Lower leg skin (tissue), 4 donors: ENCODE measurements at regions not wholly inside any gene's neighbourhood (a gene's known extent, or its start where the extent isn't known, plus 50 kb on each side); places are given as distances from the start of the nearest gene placed in this dataset.

Experiments used
- DNase-seq, 2 donors: peaks; one replicate each; pipeline ENCODE4 v3.0.0-alpha.2; 2019; ENCODE audit warnings: low spot score in 2 of 2
- H3K4me3 ChIP-seq: fragments of 200-600 bp; sonication (generic); 2 replicates; pipeline ENCODE4 v1.5.1; 2017; ENCODE audit warnings: mild to moderate bottlenecking, low read depth; ENCODE audit not compliant: poor library complexity, severe bottlenecking
- POLR2A ChIP-seq, 2 donors: fragments of 450-650 bp; IDR thresholded peaks; one replicate each; pipeline ENCODE4 v1.6.1; 2016 to 2017; ENCODE audit warnings: antibody characterized with exemption in 2 of 2, mild to moderate bottlenecking in 1 of 2, moderate library complexity in 1 of 2
- WGBS, 2 donors: methylation state at CpG; one replicate each; pipeline ENCODE4 v1.1.5; 2018; 5-methylcytosine and 5-hydroxymethylcytosine counted together
- intact Hi-C: fragments of 100-400 bp; cut with DNase I; formaldehyde crosslinking; loops from one replicate; pipeline ENCODE4 v1.15.0; 2023; ENCODE audit warnings: low total_unique reads
- TF ChIP-seq, protein P1 (sequence below), 3 donors: fragments of 450-650 bp; IDR thresholded peaks; one replicate each; pipeline ENCODE4 v1.5.1; 2016; ENCODE audit warnings: antibody characterized with exemption in 3 of 3, mild to moderate bottlenecking in 3 of 3, moderate library complexity in 2 of 3

DNA sequence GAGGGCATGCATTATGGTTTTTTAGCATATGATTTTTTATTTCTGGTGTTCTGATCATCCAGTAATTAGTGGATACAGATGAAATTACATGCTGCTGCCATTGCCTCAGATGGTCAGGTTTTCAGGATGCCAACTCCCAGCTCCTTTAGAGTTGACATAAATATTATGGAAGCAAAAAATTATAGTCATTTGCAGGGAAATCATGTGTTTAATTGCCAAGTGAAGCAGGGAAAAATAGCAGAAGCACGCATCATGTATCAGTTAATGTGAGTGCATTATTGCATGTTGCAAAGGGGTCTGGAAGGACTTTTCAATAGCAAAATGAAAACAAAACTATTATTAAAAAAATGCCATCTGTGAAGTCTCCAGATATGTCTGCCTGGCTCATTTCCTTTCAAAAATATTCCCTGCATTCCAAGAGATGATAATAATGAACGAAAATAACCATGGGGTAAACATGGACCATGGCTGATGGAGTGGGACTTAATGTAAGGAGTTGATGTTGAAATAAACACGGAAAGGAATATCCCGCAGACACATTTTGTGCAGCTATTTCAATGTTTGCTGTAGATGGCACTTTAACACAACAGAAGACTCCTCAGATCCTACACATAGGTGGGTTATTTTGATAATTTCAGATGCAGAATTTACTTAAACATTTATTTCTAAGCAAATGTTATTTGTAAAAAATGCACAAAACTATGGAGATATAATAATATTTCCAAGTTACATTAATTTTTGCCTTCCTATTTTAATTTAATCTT, 87.7 kb upstream of the DYNAP start:
- intact Hi-C loops, result no loop called here
- no peak overlapping the region for H3K4me3 ChIP-seq
- TF ChIP-seq POLR2A (IDR thresholded peaks at IDR 0.05), result no peak
- TF ChIP-seq, protein P1, sequence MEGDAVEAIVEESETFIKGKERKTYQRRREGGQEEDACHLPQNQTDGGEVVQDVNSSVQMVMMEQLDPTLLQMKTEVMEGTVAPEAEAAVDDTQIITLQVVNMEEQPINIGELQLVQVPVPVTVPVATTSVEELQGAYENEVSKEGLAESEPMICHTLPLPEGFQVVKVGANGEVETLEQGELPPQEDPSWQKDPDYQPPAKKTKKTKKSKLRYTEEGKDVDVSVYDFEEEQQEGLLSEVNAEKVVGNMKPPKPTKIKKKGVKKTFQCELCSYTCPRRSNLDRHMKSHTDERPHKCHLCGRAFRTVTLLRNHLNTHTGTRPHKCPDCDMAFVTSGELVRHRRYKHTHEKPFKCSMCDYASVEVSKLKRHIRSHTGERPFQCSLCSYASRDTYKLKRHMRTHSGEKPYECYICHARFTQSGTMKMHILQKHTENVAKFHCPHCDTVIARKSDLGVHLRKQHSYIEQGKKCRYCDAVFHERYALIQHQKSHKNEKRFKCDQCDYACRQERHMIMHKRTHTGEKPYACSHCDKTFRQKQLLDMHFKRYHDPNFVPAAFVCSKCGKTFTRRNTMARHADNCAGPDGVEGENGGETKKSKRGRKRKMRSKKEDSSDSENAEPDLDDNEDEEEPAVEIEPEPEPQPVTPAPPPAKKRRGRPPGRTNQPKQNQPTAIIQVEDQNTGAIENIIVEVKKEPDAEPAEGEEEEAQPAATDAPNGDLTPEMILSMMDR (IDR thresholded peaks at IDR 0.05), result no peak
- 67 to 73% methylated on average over 4 of the region's 4 CpGs for WGBS, 2 donors
- no peak for DNase-seq

DNA sequence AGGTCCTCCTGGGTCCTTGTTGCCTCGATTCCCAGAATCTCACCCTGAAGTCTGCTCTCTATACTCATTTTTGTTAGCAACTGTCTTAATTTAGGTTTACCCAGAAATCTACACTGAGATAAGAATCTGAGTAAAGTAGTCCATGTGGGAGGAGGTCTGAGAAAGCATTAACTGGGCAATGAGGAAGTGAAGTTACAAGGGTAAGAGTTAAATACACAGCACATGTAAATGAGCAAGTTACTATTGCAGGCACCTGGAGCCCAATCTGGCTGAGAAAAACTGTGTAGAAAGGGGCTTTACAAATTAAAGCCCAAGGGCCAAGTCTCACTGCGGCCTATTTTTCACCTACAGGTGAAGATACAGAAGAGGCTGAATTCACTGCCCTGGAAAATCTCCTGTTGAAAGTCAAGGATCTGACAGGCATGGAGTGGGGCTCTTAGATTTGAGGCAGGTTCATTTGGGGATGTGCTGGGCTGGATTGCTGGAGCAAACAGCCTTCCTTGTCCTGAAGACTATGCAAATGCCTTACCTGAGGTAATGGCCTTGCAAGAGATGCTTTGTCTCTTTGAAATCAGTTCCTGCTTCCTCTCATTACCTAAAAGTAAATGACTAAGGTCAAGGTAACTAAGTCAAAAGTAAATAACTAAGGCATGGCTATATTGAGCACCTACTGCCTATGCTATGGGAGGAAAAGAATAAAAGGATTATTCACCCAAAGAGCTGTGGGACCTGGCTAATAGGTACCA, 84.4 kb upstream of the DYNAP start:
- no peak overlapping the region for H3K4me3 ChIP-seq
- TF ChIP-seq POLR2A (IDR thresholded peaks at IDR 0.05), result no peak
- TF ChIP-seq, protein P1 (IDR thresholded peaks at IDR 0.05), result no peak
- intact Hi-C loops, result no loop called here

DNA sequence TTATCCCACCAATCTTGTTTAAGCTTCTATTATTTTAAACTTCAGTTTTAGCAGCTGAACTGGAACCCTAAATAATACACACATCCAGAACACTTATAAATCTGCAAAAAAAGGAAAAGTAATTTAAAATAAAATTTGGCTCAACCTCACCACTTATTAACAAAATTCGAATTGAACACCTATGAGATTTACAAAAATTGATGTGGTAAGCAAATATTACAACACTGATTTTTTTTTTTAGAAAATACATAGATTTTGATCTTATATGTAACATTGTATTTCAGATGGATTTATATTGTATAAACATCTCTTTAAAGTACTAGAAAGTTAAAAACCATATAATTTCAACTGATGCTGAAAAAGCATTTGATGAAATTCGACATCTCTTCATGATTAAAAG, 81.3 kb upstream of the DYNAP start:
- no peak overlapping the region for H3K4me3 ChIP-seq
- 74 to 90% methylated on average over 2 of the region's 2 CpGs for WGBS, 2 donors
- TF ChIP-seq POLR2A (IDR thresholded peaks at IDR 0.05), result no peak
- TF ChIP-seq, protein P1 (IDR thresholded peaks at IDR 0.05), result no peak
- DNase-seq, result no peak
- intact Hi-C loops, result no loop called here

More for the DNA sequence above, 84.4 kb upstream of the DYNAP start:
- DNase-seq, result no peak
- WGBS, 2 donors, result 89 to 93% methylated on average over 2 of the region's 2 CpGs

DNA sequence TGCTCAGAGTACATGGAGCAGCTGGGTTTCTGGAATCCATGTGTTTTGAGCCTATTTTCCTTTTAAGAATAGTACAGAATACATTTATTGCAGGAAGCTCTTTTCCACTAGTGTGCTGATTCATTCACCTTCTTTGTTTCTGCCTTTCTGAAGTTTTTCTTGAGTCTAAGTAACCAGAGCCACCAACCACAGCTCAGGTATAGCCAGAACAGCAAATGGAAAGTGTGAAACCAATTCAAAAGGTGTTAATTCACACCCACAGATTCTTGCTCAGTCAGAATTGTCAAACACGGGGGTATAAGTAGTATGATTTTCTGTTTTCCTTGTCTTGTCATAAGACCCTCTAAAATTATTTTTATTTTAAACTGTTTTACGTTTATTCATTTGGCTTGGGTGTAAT, 75.9 kb upstream of the DYNAP start:
- no peak overlapping the region for H3K4me3 ChIP-seq
- WGBS, 2 donors, result 47 to 50% methylated on average over 2 of the region's 2 CpGs
- intact Hi-C loops, result no loop called here
- no peak for TF ChIP-seq POLR2A (IDR thresholded peaks at IDR 0.05)
- TF ChIP-seq, protein P1 (IDR thresholded peaks at IDR 0.05), result no peak
- DNase-seq, result no peak

DNA sequence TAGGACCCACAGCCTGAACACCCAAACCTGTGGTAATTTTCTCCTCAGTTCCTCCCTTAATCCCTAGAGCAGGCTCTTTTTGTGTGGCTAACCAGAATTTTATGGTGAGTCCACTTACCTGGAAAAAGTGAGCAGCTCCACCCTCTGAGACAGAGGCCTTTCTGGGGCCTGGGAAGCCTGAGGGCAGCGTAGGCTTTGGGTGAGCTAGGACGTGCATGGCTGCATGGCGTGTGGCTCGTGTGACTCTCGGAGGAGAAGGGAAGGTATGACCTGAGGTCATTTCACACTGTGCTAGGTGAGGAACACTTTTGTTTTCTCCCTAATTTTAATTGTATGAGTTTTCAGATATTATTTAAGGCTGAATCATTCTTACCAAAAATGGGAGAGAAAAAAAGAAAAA, 73.5 kb upstream of the DYNAP start:
- 89 to 93% methylated on average over 5 of the region's 5 CpGs for WGBS, 2 donors
- intact Hi-C loops, result no loop called here
- TF ChIP-seq POLR2A (IDR thresholded peaks at IDR 0.05), result no peak
- TF ChIP-seq, protein P1 (IDR thresholded peaks at IDR 0.05), result no peak
- no peak for DNase-seq
- no peak overlapping the region for H3K4me3 ChIP-seq
